ENCODE measurements at regions not wholly inside any gene's neighbourhood (a gene's known extent, or its start where the extent isn't known, plus 50 kb on each side); places are given as distances from the start of the nearest gene placed in this dataset.

DNA sequence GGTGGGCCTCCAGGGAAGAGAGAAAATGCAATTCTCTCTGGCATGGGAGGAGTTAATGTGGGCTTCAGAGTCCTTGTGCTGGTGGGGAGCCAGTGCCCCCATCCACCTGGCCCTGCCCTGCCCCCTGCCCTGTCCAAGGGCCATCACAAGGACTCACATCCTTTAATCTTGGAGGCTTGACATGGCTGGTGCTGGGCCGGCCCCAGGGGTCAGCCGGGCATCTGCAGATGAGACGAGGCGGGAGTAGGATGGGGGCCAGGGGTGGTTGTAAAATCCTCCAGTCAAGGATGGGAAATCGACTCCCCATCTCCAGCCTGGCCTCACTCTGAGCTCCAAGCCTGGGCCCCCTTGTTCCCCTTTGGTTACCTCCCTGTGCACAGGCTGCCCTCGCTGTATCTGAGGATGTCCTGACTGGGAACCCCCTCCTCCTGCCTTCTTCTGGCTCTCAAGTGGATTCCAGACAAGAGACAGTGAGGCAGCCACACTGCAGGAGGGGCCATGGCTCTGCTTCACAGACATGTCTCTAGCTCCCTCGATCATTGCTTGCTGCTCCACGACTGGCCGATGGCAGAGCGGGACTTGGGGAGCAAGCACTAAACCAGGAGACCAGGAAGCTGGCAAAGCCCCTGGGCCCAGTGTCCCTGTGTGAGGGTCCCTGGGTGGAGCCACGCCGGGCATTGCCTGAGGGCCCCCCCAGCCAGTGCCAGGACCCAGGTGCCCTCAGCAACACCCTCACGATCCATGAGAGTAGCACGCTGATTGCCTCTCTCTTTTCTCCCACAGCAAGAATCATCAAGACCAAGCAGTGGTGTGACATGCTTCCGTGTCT is 1120.5 kb downstream of the BRD1 start:
- DNase-seq (ENCODE audit: low spot score), result no peak

GRCh38 chr22:48705917-48706605 is 1121.6 kb downstream of the BRD1 start:
- no peak for DNase-seq (ENCODE audit: low spot score)

DNA sequence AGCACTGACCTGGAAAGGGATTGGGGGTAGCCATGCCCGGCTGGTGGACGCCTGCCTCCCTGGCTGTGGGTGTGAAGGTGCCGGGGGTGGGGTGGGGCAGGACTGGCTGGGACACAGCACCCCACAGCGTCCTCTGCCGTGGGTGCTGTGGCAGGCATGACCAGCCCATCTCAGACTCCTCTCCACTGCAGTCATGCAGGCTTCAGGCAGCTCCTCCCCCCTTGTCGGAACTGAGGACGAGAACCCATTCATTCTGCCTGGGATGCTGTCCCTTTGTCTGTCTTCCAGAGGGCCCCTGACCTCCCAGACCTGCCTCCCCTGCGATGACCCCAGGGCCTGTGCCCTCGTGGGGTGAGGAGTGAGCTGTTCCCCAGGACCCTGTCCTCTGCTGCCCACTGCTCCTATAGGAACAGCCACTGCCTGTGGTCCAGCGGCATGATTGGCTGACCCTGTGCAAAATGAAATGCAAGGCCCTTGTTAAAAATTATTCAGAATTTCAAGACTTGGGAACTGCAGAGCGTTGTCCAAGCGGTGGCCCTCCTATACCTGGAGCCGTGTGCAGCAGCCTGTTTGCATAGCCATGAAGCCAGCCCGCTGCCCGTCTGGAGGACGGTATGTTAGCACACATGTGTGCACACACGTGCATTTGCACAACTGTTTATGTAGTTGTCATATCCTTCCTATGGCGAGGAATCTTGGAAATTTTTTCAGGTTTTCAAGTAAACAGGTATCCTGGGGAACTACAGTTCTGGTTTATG is 1122.3 kb downstream of the BRD1 start:
- no peak for DNase-seq (ENCODE audit: low spot score)

DNA sequence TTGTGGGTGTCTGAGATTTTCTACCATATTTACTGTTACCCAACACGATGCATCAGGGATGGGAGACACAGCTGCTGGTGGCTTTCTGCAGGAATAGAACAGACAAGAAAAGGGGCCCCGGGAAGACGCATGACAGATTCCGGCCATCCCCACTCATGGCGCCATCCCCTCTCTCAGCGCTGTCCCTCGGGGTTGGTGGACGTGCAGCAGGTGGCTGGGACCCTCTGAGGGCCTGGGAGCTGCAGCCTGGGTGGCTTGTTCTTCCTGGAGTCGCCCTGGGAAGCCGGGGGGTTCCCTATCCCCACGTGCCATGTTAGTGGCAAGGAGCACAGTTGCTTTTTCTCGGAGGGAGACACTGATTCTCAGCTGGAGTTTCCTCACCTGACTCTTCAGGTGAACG is 1123.3 kb downstream of the BRD1 start:
- no peak for DNase-seq (ENCODE audit: low spot score)

- no peak for DNase-seq (ENCODE audit: low spot score)
Observed at GRCh38 chr22:48703265-48703941, 1124.3 kb downstream of the BRD1 start.

GRCh38 chr22:48702573-48703264 is 1125.0 kb downstream of the BRD1 start:
- no peak for DNase-seq (ENCODE audit: low spot score)

DNA sequence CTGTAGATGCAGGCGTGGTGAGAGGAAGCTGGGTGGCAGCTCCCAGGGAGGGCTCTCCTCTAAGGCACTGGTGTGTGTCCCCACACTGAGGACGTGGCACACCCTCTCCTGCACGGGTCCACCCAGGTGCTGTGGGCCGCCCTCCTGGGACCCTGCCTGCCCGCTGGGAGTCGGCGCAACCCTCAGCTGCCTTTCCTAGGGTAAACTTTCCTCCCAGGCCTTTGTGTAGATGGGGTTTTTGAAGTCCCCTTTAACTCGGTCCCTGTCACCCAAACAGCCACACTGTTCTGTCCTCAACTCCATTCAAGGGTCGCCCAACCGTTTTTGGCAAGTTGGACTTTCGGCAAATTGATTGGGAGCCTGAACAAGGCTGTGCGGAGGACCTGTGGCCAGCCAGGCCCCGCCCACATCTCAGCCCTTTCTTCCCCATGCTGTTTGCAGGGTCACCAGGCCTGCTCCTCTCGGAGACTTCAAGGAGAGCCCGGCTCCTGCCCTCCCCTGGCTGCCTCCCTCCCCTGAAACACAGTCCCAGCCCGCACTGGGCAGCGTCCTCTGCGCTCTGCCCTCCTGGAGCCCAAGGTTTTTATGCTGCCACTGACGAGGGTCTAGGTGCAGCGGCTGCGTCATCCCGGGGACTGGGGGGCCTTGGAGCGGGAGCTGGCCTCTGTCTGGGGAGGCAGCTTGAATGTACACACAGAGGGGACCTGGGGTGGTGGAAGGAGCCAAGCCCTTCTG is 1126.2 kb downstream of the BRD1 start:
- DNase-seq (ENCODE audit: low spot score), result no peak

DNA sequence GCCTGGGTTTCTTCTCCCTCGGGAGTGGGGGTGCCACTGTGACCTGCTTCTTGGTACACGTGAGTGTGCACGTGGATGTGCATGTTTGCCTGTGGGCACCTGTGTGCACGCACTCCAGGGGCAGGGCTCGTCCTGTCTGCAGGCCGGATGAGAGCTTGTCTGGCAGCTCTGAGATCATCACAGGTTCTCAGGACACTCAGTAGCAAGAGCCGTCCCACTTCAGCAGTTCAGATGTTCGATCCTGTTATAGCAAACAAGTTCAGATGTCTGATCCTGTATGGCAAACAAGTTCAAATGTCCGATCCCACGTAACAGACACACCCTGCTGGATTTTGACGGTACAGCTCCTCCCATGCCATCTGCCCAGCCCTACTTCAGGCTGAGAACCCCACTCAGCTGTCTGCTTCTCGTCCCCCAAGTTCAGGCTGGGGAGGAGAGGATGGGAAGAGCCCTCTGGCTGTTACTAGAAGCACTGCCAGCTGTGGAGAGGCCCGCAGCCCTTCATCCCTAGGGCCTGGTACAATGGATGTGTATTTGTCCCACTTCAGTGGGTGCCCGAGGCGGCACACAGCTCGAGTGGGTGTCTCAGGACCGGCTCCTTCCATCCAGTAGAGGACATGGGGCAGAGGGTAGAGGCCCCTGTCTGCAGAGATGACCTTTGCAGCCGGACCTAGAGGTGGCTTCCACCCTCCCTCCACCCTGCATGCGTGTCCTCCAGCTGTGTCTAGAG is 1126.9 kb downstream of the BRD1 start:
- DNase-seq (ENCODE audit: low spot score), result no peak

- no peak for DNase-seq (ENCODE audit: low spot score)
Observed at GRCh38 chr22:48700180-48700565, 1127.5 kb downstream of the BRD1 start.

GRCh38 chr22:48699511-48699910 is 1128.2 kb downstream of the BRD1 start:
- DNase-seq (ENCODE audit: low spot score), result no peak

DNA sequence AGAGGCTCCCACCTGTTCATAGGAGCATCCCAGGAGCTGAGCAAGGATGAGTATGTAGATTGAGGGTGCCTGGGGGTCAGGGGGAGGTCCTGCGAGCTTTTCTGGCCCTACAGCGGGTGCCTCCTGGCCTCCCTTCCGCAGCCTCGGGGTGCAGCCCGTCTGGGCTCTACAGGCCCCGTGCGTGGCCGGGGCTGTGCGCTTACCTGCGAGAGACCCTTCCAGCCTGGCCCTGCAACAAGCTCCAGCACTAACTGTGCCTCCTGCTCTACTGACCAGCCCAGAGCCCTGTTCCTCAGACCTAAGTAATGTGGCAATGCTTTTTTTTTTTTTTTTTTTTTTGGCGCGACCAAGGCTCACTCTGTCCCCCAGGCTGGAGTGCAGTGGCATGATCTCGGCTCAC is 1129.1 kb downstream of the BRD1 start:
- DNase-seq (ENCODE audit: low spot score), result no peak

GRCh38 chr22:48697694-48698276 is 1129.9 kb downstream of the BRD1 start:
- no peak for DNase-seq (ENCODE audit: low spot score)

DNA sequence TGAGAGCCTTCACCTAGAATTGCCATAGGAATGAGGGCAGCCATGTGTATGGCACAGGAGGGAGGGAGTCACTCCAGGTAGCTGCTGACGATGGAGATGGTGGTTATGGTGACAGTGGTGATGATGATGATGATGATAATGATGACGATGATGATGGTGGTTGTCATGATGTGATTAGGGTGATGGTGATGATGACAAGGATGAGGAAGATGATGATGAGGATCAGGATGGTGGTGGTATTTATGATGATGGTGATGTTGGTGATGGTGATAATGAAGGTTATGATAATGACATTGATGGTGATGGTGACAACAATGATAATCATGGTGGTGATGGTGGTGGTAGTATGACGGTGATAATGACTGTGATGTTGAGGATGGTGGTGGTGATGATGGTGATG is 1130.5 kb downstream of the BRD1 start:
- no peak for DNase-seq (ENCODE audit: low spot score)

GRCh38 chr22:48696371-48696770 is 1131.3 kb downstream of the BRD1 start:
- DNase-seq (ENCODE audit: low spot score), result no peak

- DNase-seq (ENCODE audit: low spot score), result no peak
Observed at GRCh38 chr22:48695731-48696305, 1131.9 kb downstream of the BRD1 start.

DNA sequence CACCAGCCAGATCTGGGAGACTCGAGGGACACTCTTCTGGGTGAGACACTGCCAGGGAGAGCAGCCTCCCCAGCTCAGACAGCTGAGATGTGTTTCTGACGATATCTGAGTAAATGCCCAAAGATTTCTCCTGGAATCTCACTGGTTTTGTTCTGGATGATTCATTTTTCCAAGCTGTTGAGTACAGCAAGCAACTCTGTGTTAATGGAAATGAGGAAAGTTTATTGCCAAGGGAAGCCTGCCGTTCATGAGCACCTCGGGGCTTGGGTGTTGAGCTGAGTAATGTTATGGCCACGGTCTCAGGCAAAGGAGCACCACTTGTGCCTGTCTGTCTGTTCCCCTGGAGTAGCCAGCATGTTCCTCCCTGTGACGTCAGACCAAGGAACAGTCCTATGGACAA is 1132.4 kb downstream of the BRD1 start:
- peak; percentile 44 for DNase-seq (ENCODE audit: low spot score)

GRCh38 chr22:48694296-48694883 is 1133.3 kb downstream of the BRD1 start:
- DNase-seq (ENCODE audit: low spot score), result no peak

DNA sequence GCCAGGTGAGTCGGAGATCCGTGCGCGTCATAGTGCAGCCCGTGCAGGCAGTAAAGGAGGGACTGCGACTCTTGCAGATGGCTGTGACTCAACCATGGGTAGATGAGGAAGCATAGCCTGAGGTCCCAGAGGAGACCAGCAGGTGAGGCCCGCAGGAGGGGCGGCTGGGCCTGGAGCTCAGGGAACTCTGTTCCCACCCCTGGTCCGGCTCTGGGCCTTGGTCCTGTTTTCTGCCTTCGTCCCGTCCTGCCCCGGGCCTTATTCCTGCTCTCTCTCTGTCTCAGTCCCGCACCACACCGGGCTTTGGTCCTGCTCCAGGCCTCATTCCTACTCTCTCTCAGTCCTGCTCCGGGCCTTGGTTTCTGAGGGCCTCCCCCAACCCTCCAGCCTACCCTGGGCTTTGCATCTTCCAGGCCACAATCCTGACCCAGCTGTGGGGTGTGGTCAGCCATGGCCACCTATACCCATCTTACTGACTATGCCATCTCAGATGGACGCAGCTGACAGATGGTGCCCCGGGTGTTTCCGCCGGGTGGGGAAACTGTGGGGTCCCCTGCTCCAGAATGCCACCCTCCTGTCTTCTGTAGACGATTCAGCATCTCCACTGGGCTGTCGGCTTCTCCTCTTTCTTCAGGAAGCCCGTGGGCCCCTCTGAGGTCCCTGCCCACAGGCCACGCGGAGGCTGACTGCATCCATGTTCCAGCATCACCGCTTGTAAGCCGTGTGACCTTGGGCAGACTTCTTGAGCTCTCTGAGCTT is 1134.1 kb downstream of the BRD1 start:
- DNase-seq (ENCODE audit: low spot score), result no peak

All from umbilical cord (tissue), 1 donor.